Activated CD4-positive, alpha-beta T cell treated with anti-CD3 and anti-CD28 coated beads, Interleukin-2, amount 10 ng/mL, durations not matched to agents 7 days and 5 days (primary cell): ENCODE measurements at regions not wholly inside any gene's neighbourhood (a gene's known extent, or its start where the extent isn't known, plus 50 kb on each side); places are given as distances from the start of the nearest gene placed in this dataset.

Experiments
- CTCF ChIA-PET: fragments of 350-600 bp; sonication (Branson Sonifier 250); formaldehyde crosslinking; loops from one replicate; lab custom pipeline; 2021; ENCODE audit warnings: antibody characterized with exemption; lab: Charles Lee
- POLR2A ChIA-PET: fragments of 350-600 bp; sonication (Branson Sonifier 250); formaldehyde crosslinking; loops from one replicate; lab custom pipeline; 2021; ENCODE audit warnings: antibody characterized with exemption; lab: Charles Lee
- DNase-seq: peaks from one replicate; pipeline ENCODE4 v3.0.0-alpha.2; 2020
- H3K27ac Mint-ChIP-seq: one replicate; pipeline ENCODE4 v1.8.0; 2021; ENCODE audit warnings: mild to moderate bottlenecking, moderate library complexity, mixed read lengths
- H3K27me3 Mint-ChIP-seq: one replicate; pipeline ENCODE4 v1.8.0; 2021; ENCODE audit warnings: mixed read lengths
- H3K36me3 Mint-ChIP-seq: one replicate; pipeline ENCODE4 v1.8.0; 2021; ENCODE audit warnings: low read depth, mixed read lengths
- H3K4me1 Mint-ChIP-seq: one replicate; pipeline ENCODE4 v1.8.0; 2021; ENCODE audit warnings: mixed read lengths
- H3K4me3 Mint-ChIP-seq: one replicate; pipeline ENCODE4 v1.8.0; 2021; ENCODE audit warnings: mild to moderate bottlenecking, moderate library complexity, mixed read lengths
- H3K9me3 Mint-ChIP-seq: one replicate; pipeline ENCODE4 v1.8.0; 2021; ENCODE audit warnings: mixed read lengths

DNA sequence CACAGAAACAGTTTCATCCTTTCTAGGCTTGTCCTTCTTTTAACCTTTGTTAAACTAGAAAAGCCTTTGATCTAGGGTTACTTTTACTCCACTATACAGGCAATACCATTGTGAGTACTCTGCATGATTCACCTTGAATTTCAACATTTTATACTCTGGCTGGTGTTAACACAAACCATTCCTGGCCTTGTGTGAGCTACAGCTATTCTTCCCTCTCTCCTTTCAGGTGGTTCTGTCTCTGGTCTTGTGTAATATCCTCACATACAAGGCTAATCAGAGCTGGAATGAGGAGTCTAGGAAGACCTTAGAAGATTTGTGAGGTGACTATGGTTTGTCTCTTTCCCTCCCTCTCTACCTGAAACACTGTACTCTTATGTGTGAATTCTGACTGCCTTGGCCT, 837.4 kb upstream of the USP15 start:
- Mint-ChIP-seq H3K27ac (no peak overlapping the region), H3K9me3 (peaks cover 3% of the 10 kb centered on the region), H3K36me3 (no peaks in the 10 kb centered on the region), H3K4me3 (no peak overlapping the region), H3K4me1 (no peaks in the 10 kb centered on the region), H3K27me3 (no peaks in the 10 kb centered on the region)
- POLR2A ChIA-PET, result no interaction called here
- no peak for DNase-seq
- CTCF ChIA-PET, result no interaction called here

DNA sequence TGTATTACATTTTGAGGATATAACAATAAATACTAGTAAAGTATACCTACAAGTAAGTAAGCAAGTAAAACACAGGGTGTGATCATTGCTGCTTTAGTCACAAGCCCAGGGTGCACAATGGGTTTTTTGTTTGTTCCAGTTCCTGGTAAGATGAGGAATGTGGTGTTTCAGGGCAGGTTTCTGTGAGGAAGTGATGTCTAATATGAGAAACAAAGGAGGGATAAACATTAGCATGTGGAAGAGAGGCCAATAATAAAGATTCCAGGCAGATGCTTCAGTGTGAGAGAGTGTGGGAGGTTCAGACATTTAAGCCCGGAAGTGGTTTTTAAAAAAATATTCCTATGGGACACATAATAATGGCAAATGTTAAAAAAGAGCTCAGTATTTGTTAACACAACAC, 808.1 kb upstream of the USP15 start:
- peaks cover 2% of the 10 kb centered on the region for H3K9me3 Mint-ChIP-seq
- no peak for DNase-seq
- H3K4me1 Mint-ChIP-seq, result no peaks in the 10 kb centered on the region
- ChIA-PET CTCF (no interaction called here), POLR2A (no interaction called here)
- no peaks in the 10 kb centered on the region for H3K36me3 Mint-ChIP-seq
- no peaks in the 10 kb centered on the region for H3K27me3 Mint-ChIP-seq
- no peak overlapping the region for H3K4me3 Mint-ChIP-seq
- H3K27ac Mint-ChIP-seq, result no peak overlapping the region

DNA sequence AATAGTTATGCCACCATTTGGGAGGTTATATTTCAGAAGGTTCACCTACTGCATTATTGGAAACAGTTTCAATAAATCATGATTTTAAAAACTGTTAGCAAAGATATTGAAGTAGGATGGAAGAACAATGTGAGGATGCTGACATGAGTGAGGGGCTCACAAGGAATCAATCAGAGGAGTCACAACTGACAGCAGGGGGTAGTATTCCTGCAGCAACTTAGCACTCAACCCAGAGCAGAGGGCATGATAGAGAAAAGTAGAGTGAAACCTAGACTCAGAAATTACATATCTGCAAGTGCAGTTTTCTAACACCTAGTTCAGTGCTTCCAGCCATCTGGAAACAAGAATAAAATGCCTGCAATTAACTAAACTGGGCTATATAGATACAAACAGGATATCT, 772.5 kb upstream of the USP15 start:
- Mint-ChIP-seq H3K27me3 (no peaks in the 10 kb centered on the region), H3K4me3 (no peak overlapping the region), H3K36me3 (no peaks in the 10 kb centered on the region), H3K27ac (no peak overlapping the region), H3K4me1 (no peaks in the 10 kb centered on the region), H3K9me3 (peaks cover 4% of the 10 kb centered on the region)
- CTCF ChIA-PET, result no interaction called here
- POLR2A ChIA-PET, result no interaction called here
- no peak for DNase-seq

DNA sequence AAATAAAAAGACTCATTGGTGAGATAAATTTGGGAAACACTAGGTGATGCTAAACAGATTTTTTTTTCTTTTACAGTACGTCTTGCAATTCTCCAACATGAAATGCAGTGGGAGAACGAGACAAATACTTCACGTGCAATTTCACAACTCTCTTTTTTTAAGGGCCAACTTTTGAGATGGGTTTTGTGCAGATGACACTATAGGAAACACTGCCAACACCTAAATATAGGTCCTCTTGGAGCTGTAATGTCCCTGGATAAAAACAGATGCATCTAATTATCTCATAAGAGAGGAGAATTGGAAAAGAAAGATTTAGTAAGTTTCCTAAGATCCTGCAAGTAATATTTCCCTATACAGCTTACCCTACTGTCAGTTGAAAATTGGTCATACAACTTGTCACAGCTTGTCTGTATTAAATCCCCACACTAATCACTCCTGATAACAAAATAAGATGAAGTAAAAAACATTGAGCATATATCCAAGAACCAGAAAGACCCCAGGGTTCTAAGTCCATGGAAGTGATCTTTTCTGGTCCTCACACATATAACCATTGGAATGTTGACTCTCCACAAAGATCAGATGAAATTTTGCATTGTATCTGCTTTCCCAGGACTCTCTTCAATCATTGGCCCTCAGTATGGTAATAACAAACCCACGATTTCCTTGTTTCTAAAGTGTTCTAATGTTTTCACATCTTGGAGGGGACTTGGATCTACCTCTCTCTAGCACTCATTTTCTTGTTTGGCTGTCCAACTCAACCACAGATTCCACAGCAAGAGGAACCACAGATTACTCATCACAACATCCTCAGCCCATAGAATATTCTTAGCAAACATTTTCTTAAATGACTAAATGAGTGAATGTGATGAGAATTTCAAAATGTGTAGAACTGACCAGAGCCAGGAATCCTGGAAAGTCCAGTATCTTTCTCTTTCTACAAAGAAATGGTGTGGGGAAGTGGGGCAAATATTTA, 769.4 kb upstream of the USP15 start:
- CTCF ChIA-PET, result no interaction called here
- Mint-ChIP-seq H3K36me3 (no peaks in the 10 kb centered on the region), H3K4me1 (no peaks in the 10 kb centered on the region), H3K4me3 (no peak overlapping the region), H3K27me3 (no peaks in the 10 kb centered on the region), H3K9me3 (no peaks in the 10 kb centered on the region), H3K27ac (no peak overlapping the region)
- POLR2A ChIA-PET, result no interaction called here
- DNase-seq, result no peak

DNA sequence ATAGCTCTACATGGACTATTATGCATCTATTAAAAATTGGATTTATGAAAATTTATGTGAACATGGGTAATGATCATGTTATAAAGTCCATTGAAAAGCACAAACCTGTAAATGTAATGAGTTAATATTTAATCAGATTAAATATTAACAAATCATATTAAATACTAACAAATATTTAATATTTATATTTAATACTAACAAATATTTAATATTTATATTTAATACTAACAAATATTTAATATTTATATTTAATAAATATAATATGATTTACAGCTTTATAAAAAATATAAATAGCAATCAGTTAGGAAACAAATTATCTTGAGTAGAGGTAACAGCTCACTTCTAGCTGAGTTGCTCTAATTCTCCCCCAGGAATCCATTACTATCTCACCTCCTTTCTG, 758.0 kb upstream of the USP15 start:
- Mint-ChIP-seq H3K9me3 (peaks cover 4% of the 10 kb centered on the region), H3K4me1 (no peaks in the 10 kb centered on the region), H3K27ac (no peak overlapping the region), H3K27me3 (no peaks in the 10 kb centered on the region), H3K4me3 (no peak overlapping the region), H3K36me3 (no peaks in the 10 kb centered on the region)
- POLR2A ChIA-PET, result no interaction called here
- no peak for DNase-seq
- CTCF ChIA-PET, result no interaction called here

DNA sequence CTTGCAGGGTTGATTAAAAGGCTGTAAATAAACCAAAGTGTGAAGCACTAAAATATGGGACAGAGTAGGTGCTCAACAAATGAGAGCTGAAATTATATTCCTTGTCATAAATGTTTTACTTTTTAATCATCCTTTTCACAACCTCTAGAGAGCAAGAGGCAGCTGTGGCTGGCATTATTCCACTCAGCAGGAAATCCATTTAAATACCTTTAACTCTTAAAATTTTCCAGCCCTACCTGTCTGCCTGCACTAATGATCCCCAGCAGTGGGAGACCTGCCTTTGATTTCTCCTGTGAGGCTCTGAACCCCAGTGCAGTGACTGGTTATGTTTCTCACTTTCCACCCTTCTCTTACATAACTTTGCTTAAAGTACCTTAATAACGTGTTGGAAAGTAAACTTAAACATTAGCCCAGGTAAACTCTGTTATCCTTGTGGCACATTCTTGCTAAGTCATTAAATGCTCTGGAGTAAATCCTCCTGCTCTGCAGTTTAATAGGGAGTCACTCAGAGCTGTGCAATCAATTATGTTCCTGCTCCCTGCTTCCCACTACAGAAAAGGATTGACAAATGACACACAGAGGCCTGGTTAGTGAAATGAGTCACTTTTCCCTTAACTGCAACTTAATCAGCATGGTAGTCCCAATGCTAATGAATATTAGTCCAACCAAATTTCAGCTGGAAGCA, 755.7 kb upstream of the USP15 start:
- H3K27me3 Mint-ChIP-seq, result no peaks in the 10 kb centered on the region
- no peaks in the 10 kb centered on the region for H3K36me3 Mint-ChIP-seq
- no peaks in the 10 kb centered on the region for H3K4me1 Mint-ChIP-seq
- H3K4me3 Mint-ChIP-seq, result no peak overlapping the region
- H3K9me3 Mint-ChIP-seq, result peaks cover 4% of the 10 kb centered on the region
- DNase-seq, result no peak
- CTCF ChIA-PET, result no interaction called here
- POLR2A ChIA-PET, result no interaction called here
- H3K27ac Mint-ChIP-seq, result no peak overlapping the region

DNA sequence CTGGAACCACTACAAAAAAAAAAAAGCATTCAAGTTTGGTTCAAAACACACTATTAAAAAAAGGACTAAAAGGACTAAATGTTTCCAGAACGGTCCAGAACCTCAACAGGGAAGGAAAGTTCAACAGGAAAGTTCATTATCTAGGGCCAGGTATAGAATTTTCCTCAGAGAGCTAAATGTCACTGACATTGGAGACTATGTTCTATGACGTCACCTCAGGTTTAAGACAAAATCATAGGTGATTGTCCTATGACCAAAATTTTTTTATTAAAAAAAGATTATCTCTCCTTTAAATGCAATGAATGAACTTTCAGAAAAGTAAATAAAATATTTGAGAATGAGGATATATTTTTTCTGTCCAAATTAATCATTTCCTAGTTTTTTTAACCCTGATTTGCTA, 746.7 kb upstream of the USP15 start:
- POLR2A ChIA-PET, result no interaction called here

DNA sequence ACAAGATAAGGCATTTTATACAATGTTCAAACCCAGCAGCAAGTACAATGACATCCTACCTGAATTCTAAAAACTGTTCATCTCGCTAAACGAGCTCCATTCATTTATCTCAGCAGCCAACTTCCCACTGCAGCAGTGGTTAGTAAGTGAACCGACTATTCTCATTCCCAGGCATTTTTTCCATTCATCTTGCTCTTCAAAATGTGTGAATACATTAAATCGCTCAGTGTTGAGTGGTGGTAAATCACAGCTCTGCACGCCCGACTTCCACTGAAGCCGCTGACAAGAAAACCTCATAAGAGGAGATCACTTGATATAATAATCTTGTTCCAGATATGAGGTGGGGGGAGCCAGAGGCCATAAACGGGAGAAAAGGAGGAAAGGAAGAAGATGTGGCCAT, 746.2 kb upstream of the USP15 start:
- H3K9me3 Mint-ChIP-seq, result no peaks in the 10 kb centered on the region
- CTCF ChIA-PET, result no interaction called here
- H3K36me3 Mint-ChIP-seq, result no peaks in the 10 kb centered on the region
- DNase-seq, result no peak
- POLR2A ChIA-PET, result no interaction called here
- H3K4me3 Mint-ChIP-seq, result no peak overlapping the region
- H3K4me1 Mint-ChIP-seq, result no peaks in the 10 kb centered on the region
- no peaks in the 10 kb centered on the region for H3K27me3 Mint-ChIP-seq
- H3K27ac Mint-ChIP-seq, result no peak overlapping the region

More for the DNA sequence above, 746.7 kb upstream of the USP15 start:
- Mint-ChIP-seq H3K27me3 (no peaks in the 10 kb centered on the region), H3K27ac (no peak overlapping the region), H3K4me3 (no peak overlapping the region), H3K9me3 (no peaks in the 10 kb centered on the region), H3K4me1 (no peaks in the 10 kb centered on the region), H3K36me3 (no peaks in the 10 kb centered on the region)
- no peak for DNase-seq
- CTCF ChIA-PET, result no interaction called here

DNA sequence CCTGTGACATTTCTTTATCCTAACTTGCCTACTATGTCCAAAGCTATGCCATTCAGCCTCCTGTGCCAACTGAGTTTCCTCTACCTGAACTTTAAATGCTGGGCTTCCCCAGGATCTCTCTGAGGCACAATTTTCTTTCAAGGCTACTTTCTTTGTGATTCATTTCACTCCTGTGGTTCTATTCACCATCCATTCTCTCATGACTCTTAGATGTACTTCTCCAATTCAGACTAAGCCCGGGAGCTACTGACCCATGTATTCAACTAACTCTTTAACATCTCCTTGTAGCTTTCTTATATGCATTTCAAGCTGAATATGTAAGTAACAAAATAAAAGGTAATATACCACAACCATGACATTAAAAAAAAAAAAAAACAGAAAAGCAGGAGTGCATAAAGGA, 738.9 kb upstream of the USP15 start:
- Mint-ChIP-seq H3K36me3 (no peaks in the 10 kb centered on the region), H3K27ac (no peak overlapping the region), H3K4me3 (no peak overlapping the region), H3K4me1 (no peaks in the 10 kb centered on the region), H3K9me3 (peaks cover 2% of the 10 kb centered on the region), H3K27me3 (no peaks in the 10 kb centered on the region)
- CTCF ChIA-PET, result no interaction called here
- no peak for DNase-seq
- POLR2A ChIA-PET, result no interaction called here

DNA sequence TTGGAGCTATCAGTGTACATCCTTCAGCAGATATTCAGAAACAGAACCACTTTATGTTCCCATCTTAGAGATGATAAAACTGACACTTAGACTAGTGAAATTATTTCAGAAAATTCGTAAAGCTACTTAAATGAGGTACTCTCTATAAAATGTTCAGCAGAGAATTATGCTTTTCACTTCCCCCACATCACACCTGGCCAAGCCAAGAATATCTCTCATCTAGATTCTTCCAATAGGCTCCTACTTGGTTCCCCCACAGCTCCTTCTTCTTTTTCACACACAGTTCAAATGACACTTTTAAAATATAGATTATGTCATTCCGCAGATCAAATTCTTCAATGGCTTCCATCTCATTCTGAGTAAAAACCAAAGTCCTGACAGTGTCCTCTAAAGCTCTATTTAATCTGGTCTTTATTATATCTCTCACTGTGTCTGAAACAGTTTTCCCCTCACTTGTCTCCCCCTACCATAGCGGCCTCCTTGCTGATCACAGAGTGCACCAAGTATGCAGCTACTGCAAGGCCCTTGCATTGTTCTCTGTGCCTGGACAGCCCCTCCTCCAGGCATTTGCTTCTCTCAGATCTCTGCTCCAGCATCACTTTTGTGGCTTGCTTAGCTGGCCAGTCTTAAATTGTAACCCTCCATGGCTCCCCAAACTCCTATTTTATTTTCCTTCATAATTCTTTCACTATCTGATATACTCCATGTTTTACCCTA, 736.8 kb upstream of the USP15 start:
- Mint-ChIP-seq H3K36me3 (no peaks in the 10 kb centered on the region), H3K27ac (no peak overlapping the region), H3K4me3 (no peak overlapping the region), H3K27me3 (no peaks in the 10 kb centered on the region), H3K4me1 (no peaks in the 10 kb centered on the region), H3K9me3 (peaks cover 2% of the 10 kb centered on the region)
- CTCF ChIA-PET, result no interaction called here
- POLR2A ChIA-PET, result no interaction called here
- no peak for DNase-seq

DNA sequence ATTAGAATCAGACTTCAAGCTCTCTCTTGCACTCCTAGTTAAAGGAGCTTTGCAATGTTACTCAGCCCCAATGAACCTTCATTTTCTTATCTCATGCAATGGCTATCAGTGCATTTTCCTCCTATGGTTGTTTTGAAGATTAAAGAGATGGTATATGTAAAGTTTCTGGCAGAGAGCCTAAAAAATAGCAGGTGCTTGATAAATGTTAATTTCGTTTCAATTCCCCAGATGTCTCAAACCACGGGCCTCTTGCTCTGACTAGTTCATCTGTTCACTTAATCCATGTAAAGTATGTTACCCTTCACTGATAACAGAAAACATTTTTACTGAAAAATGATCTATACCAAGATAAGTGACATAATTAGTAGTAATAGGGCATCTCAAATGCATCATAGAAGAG, 735.4 kb upstream of the USP15 start:
- Mint-ChIP-seq H3K36me3 (no peaks in the 10 kb centered on the region), H3K27ac (no peak overlapping the region), H3K4me1 (no peaks in the 10 kb centered on the region), H3K4me3 (no peak overlapping the region), H3K27me3 (no peaks in the 10 kb centered on the region), H3K9me3 (peaks cover 2% of the 10 kb centered on the region)
- CTCF ChIA-PET, result no interaction called here
- no peak for DNase-seq
- POLR2A ChIA-PET, result no interaction called here

DNA sequence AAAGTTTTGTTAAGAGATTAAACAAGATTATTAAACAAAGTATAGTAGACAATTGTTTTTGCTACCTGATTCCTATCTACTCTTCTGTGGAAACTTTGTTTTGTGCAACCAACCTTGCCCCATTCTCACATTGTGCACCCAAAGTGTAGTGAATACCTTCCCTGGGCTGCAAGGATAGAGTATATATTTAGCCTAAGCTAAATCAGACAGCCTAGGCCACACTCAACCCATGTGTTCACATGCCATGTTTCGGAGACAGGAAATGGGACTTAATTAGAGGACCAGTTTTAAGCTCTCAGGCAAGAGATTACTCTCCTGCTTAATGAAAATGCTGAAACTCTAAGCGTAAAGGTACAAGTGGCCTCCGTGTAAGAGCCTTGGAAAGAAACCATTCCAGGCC, 734.9 kb upstream of the USP15 start:
- H3K27ac Mint-ChIP-seq, result no peak overlapping the region
- peaks cover 2% of the 10 kb centered on the region for H3K9me3 Mint-ChIP-seq
- ChIA-PET POLR2A (no interaction called here), CTCF (no interaction called here)
- no peaks in the 10 kb centered on the region for H3K4me1 Mint-ChIP-seq
- H3K27me3 Mint-ChIP-seq, result no peaks in the 10 kb centered on the region
- DNase-seq, result no peak
- no peak overlapping the region for H3K4me3 Mint-ChIP-seq
- H3K36me3 Mint-ChIP-seq, result no peaks in the 10 kb centered on the region

DNA sequence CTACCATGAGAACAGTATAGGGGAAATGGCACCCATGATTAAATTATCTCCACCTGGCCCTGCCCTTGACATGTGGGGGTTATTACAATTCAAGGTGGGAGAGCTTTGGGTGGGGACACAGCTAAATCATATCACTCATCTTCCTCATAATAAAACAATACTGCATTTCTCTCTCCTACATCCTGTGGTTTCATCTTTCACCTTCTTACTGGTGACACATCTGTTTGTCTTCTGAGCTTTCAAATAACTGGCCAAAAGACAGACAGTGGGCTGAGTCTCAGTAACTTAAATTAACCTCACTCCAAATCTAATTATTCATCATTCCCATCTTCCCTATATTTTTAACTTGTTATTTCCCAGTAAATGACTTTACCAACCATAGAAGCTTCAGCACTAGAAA, 729.7 kb upstream of the USP15 start:
- Mint-ChIP-seq H3K4me3 (no peak overlapping the region), H3K9me3 (no peaks in the 10 kb centered on the region), H3K4me1 (no peaks in the 10 kb centered on the region), H3K27me3 (no peaks in the 10 kb centered on the region), H3K27ac (no peak overlapping the region), H3K36me3 (no peaks in the 10 kb centered on the region)
- CTCF ChIA-PET, result no interaction called here
- DNase-seq, result no peak
- POLR2A ChIA-PET, result no interaction called here
